Inflammatory macrophage treated with lipopolysaccharide for 1 hour (primary cell): ENCODE measurements at regions not wholly inside any gene's neighbourhood (a gene's known extent, or its start where the extent isn't known, plus 50 kb on each side); places are given as distances from the start of the nearest gene placed in this dataset.
A peak's percentile ranks its signal among the peaks of the same experiment; 100 is the strongest.

Experiments
- DNase-seq, 2 donors: peaks; one replicate each; pipeline ENCODE4 v3.0.0-alpha.2; 2020 to 2022

GRCh38 chr4:38230821-38231563 lies 270.8 kb downstream of the PTTG2 start:
- no peak for DNase-seq

DNA sequence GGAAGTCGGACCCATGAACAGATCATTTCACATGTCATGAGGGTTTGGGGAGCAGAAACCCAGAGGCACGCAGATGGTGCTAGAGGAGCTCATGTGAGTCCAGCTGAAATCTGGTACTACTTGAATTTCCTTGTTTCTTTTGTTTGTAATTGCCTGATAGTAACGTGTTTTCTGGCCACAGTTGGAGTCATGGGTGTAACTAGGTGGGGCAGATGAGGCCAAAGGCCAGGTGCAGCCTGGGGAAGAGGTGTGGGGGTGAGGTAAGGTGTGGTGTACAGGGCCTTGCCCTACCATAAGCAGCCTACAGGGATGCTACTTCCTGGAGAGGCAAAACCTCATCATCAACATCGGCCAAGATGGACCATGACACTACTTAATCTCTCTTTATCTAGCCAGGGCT lies 271.4 kb downstream of the PTTG2 start:
- DNase-seq, result no peak

GRCh38 chr4:38232741-38233140 lies 272.5 kb downstream of the PTTG2 start:
- DNase-seq, result no peak

- DNase-seq, result peak; percentile 55 to 57
Observed at GRCh38 chr4:38233727-38234480, 273.7 kb downstream of the PTTG2 start.

DNA sequence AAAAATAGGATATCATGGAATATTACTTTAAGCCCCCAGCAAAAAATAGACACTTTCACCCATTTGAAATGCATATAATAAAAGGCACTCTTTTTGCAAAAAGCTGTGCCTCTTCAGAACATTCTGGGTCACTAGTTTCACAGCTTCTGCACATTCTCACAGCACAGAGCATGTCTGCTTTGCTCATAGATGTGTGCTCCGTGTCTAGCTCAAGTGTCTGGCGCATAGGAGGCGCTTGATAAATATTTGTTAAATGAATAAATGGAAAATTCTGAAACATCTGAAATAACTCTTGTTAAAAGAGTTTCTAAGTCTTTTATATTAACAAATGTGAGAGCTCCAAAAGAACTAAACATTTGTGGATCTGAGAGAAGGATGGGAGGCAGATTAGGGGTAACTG lies 275.2 kb downstream of the PTTG2 start:
- DNase-seq, result no peak

GRCh38 chr4:38236003-38236402 lies 275.8 kb downstream of the PTTG2 start:
- DNase-seq, result no peak

DNA sequence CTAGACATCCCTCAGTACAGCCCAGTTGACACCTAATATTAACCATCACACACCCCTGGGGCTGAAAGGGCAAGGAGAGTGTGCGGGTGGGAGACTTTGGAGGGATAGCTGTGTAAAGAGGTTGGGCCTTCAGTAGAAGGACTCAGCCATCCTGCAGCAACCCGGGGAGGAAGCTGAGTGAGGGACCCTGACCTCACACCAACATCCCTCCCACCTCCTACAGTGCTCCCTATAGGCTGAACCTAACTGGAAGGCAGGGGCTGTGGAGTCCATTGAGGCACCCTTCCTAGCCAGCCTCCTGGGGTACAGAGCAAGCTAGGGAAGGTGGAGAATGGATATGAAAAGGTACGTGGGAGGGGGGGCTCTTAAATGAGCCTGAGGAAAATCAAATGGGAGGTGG lies 276.3 kb downstream of the PTTG2 start:
- DNase-seq, result no peak

DNA sequence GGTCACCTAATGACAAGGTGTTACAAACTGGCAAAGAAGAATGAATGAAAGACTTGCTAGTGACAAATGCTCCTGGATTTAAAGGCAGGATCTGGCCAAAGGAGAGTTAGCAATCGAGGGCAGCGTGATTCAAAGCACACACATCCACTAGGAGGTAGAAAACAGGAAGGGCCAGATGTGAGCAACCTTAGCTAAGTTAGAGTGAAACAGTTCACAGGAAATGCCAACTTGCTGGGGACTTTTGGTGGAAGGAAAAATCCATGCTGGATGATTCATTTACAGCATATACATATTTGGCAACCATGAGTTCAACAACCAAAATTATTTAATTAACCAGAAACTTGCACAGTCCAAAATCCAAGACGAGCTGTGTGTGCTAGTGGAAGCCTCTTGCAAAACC lies 276.9 kb downstream of the PTTG2 start:
- DNase-seq, result peak; percentile 68 to 86

- no peak for DNase-seq
Observed at GRCh38 chr4:38241541-38241940, 281.3 kb downstream of the PTTG2 start.

- DNase-seq, result no peak
Observed at GRCh38 chr4:38242101-38242500, 281.9 kb downstream of the PTTG2 start.

DNA sequence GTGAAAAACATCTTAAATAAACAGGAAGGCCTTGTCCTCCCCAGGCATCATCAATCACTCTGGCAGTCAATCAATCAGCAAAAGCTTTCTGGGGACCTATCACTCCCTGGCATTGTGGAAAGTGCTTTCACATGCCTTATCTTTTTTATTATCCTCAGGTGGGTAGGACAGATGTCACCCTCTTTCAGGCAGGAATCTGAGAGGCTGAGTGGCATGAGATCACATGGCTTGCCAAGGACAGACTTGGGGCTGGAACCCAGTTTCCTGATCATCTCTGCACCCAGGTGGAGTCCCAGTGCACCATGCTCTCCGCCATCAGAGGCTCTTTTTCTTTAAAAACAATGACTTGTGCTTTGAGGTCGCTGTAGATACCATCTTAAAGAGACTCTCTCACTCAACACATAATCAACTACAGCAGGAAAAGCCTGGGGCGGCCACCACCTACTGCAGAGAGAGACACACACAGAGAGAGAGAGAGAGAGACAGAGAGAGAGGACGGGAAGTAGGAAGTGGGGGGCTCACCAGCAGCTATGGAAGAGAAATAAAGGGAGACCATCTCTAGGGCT lies 282.7 kb downstream of the PTTG2 start:
- no peak for DNase-seq

GRCh38 chr4:38243388-38244053 lies 283.3 kb downstream of the PTTG2 start:
- DNase-seq, result no peak

DNA sequence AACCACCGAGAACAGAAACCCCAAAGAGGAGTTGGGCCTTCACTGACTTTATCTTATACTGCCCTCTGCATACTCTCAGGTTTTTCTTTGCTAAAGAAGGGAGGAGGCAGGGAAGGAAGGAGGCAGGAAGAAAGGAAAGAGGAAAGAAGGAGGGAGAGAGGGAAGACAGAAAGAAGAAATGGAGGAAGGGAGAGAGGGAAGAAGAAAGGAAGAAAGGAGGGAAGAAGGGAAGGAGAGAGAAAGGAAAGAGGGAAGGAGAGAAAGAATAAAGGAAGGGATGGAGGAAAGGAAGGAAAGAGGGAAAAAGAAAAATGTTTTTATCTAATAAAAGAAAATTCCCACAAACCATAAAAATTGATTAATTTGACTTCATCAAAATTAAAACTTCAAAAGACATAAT lies 294.6 kb downstream of the PTTG2 start:
- no peak for DNase-seq

DNA sequence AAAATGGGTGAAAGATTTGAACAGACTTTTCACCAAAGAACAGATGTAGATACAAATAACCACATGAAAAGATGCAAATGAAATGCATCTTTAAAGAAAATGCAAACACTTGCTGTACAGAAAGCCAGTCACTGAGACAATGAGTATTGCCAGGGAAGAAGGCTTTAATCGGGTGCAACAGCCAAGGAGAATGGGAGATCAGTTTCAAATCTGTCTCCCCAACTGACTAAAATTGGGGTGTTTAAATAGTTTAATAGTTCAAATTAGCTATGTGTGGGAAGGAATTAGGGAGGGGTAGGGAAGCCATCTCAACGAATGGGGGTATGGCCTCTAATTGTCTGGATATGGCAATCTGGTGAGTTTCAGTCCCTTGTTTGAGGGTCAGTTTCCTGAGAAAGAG lies 295.4 kb downstream of the PTTG2 start:
- no peak for DNase-seq

DNA sequence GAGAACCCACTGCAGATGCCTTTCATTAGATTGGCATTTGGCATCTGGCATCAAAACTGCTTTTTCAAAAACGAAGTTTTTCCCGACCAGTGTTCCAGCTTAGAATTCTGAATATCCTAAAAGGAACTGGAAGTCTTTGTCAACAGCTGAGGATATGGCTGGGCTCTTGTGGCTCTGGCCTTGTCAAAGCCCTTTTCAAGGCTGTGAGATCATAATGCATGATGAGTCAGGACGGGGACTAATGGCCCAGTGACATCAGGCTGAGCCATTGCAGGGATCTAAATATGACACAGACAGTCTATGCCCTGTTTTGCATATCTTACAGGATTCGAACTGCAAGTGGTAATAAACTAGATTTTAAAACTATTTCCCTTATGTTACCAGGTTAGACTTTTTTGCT lies 306.4 kb downstream of the PTTG2 start:
- DNase-seq, result peak; percentile 70 to 80

GRCh38 chr4:38268108-38268820 lies 308.1 kb downstream of the PTTG2 start:
- peak; percentile 12 to 55 for DNase-seq

DNA sequence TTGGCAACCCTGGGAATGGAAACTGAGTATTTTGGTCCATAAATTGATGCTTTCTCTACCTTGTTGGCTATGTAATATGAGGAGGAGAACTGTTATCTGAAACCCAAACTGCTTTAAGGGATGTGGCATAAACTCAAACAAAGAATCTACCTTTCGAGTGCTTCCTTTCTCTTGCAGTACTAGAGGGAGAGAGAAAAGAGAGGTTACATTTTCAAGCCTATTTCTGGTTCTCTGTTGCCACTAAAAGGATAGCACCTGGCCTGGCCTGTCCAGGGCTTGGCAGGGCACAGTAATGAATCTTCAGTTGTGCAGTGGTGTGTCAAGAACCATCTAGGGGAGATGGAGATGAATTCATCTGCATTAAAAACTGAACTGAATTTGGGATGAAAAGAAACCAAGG lies 308.6 kb downstream of the PTTG2 start:
- no peak for DNase-seq

DNA sequence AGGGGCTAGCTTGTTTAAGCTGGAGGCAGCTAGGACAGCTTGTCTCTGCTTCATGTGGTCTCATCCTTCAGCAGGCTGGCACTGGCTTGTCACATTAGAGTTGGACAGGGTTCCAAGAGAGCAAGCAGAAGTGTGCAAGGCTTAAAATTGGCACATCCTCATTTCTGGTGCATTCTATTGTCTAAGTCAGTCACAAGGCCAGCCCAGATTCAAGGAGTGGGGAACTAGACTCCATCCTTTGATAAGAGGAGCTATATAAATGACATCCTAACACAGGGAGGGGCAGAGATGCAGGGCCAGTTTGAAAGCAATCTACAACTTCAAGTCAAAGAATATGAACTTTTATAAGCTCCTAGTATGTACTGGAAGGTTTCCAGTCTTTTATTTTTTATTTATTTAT lies 313.2 kb downstream of the PTTG2 start:
- DNase-seq, result peak; percentile 28 to 40

GRCh38 chr4:38275331-38276100 lies 315.3 kb downstream of the PTTG2 start:
- no peak for DNase-seq

- DNase-seq, result no peak
Observed at GRCh38 chr4:38278255-38278654, 318.1 kb downstream of the PTTG2 start.

DNA sequence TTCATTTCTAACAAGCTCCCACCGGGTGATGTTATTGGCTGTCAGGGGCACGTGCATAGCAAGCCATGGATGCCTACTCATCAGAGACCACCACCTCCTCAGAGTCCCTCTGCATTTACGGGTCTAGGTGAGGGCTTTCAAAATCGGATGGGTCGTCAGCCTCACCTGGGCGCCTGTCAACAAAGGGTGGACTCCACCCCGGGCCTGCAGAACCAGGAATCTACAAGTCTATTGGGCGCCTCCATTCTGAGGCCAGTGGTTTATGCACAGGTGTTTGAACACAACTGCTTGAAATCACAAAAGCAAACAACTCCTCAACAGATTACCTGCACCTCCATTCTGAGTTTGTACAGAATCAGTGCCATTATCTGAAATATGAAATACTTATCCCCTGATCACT lies 318.9 kb downstream of the PTTG2 start:
- DNase-seq, result no peak

DNA sequence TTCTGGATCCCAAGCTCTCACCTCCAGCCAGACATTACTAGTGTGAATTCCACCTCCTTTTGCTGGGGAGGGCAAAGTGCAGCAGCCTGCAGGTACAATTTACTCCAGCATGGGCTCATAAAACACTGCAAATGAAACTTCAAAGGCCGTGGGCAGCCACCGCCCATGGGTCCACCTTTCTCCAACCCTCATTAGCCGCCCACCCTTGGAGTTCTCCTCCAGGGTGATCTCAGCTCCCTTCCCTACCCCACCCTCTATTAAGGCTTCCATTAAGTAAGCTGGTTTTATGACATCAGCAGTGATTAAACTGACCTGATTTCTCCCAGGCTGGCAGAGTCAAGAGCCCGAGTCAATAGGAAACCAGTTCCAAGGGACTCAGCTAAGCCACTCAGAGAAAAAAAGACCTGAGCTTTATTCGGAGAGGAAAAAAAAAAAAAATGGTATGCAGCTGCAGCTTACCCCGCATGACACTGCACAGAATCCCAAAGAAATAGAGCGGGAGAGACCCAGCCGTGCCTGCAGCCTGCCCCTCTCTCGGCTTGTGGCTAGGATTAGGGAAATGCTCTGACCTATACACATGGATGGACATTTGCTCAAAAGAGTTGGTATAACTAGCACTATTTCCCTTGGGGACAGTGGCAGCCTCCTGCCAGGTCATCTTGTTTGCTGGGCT lies 319.6 kb downstream of the PTTG2 start:
- DNase-seq, result no peak
